ENCODE measurements at regions not wholly inside any gene's neighbourhood (a gene's known extent, or its start where the extent isn't known, plus 50 kb on each side); places are given as distances from the start of the nearest gene placed in this dataset.

DNA sequence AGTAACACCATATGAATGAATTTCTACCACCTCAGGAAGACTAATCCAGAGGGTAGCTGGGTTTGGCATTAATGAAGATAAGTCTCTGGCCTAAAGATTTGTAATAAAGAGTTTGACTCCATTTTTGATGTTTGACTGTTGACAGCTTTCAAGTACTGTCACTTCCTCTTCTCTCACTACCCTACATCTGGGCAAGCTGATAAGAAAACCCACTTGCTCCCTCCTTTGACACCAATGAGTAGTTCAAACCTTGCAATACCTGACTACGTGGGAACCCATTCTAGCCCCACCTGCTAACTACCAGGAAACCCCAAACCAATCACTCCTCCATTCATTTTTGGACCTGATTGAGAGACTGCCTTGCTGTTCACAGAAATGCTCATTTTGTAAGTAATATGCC is 621.5 kb downstream of the TENT5A start:
- H3K27ac Mint-ChIP-seq = no peak overlapping the region
- no peaks in the 10 kb centered on the region for H3K4me1 Mint-ChIP-seq (ENCODE audit: low read depth)
- intact Hi-C loops (cut with micrococcal nuclease) = no loop called here
- ChIA-PET POLR2A (no interaction called here), CTCF (no interaction called here)
- peaks cover 3% of the 10 kb centered on the region for H3K9me3 Mint-ChIP-seq
- H3K36me3 Mint-ChIP-seq (ENCODE audit: low read depth) = no peaks in the 10 kb centered on the region
- H3K27me3 Mint-ChIP-seq = no peaks in the 10 kb centered on the region
- no peak for DNase-seq
- no peak for ATAC-seq
- TF ChIP-seq, protein P1, sequence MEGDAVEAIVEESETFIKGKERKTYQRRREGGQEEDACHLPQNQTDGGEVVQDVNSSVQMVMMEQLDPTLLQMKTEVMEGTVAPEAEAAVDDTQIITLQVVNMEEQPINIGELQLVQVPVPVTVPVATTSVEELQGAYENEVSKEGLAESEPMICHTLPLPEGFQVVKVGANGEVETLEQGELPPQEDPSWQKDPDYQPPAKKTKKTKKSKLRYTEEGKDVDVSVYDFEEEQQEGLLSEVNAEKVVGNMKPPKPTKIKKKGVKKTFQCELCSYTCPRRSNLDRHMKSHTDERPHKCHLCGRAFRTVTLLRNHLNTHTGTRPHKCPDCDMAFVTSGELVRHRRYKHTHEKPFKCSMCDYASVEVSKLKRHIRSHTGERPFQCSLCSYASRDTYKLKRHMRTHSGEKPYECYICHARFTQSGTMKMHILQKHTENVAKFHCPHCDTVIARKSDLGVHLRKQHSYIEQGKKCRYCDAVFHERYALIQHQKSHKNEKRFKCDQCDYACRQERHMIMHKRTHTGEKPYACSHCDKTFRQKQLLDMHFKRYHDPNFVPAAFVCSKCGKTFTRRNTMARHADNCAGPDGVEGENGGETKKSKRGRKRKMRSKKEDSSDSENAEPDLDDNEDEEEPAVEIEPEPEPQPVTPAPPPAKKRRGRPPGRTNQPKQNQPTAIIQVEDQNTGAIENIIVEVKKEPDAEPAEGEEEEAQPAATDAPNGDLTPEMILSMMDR (IDR thresholded peaks at IDR 0.05) = no peak
- H3K4me3 Mint-ChIP-seq = no peak overlapping the region

DNA sequence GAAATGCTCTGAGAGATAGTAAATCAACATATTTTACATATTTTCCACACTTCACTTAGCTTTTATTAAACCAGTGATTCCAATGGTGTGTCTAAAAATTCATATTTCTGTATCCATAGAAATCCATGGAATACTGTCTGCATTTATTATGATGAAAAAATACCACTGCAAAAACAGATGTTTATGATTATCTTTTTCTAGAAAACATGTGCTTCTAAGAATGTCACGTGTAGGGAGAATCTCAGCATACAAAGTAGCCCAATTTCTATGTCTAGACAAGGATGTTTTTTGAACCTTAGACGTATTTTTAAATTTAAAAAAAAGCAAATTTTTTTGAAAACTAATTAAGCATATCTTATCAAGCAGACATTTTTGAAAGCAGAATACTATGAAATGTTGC is 622.4 kb downstream of the TENT5A start:
- ChIA-PET POLR2A (no interaction called here), CTCF (no interaction called here)
- no peaks in the 10 kb centered on the region for H3K36me3 Mint-ChIP-seq (ENCODE audit: low read depth)
- no peaks in the 10 kb centered on the region for H3K27me3 Mint-ChIP-seq
- intact Hi-C loops (cut with micrococcal nuclease) = no loop called here
- no peak overlapping the region for H3K27ac Mint-ChIP-seq
- TF ChIP-seq, protein P1 (IDR thresholded peaks at IDR 0.05) = no peak
- DNase-seq (no peak), ATAC-seq (no peak)
- H3K4me3 Mint-ChIP-seq = no peak overlapping the region
- peaks cover 1% of the 10 kb centered on the region for H3K9me3 Mint-ChIP-seq
- H3K4me1 Mint-ChIP-seq (ENCODE audit: low read depth) = no peaks in the 10 kb centered on the region

DNA sequence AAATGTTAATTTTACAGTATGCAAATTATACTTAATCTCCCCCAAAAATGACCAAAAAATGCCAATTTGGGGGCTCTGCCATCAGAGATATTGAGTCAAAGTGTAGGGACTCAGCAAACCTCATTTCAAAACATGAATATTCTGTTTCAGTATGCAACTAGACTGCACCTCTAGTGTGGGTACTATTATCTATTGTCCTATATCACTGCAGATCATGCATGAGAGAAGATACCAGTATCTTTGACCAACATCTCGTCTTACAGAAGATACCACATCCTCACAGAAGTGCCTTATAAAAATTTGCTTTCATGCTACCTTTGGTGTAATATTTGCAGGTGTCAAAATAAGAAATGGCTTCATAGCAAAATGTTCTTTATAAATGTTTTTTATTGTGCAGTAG is 623.8 kb downstream of the TENT5A start:
- TF ChIP-seq, protein P1 (IDR thresholded peaks at IDR 0.05) = no peak
- H3K27ac Mint-ChIP-seq = no peak overlapping the region
- H3K9me3 Mint-ChIP-seq = peaks cover 1% of the 10 kb centered on the region
- H3K27me3 Mint-ChIP-seq = no peaks in the 10 kb centered on the region
- DNase-seq (no peak), ATAC-seq (no peak)
- H3K4me3 Mint-ChIP-seq = no peak overlapping the region
- intact Hi-C loops (cut with micrococcal nuclease) = no loop called here
- no peaks in the 10 kb centered on the region for H3K36me3 Mint-ChIP-seq (ENCODE audit: low read depth)
- no peaks in the 10 kb centered on the region for H3K4me1 Mint-ChIP-seq (ENCODE audit: low read depth)
- ChIA-PET CTCF (no interaction called here), POLR2A (no interaction called here)

DNA sequence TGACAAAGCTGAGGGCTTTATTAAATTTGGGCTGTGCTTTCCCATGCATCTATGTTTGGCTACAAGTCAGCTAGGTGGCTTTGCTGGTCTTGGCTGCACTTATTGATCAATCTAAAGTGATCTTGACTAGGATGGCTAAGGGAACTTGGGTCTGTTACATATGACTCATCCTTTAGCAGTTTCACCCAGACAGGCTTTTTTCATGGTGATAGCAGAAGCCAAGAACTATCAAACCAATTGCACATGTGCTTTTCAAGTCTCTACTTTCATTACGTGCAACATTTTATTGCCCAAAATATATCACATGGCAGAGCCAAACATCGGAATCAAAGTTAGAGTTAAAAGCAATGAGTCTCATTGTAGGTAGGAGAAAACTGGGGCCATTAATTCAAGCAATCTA is 626.3 kb downstream of the TENT5A start:
- H3K27ac Mint-ChIP-seq = no peak overlapping the region
- ChIA-PET CTCF (no interaction called here), POLR2A (no interaction called here)
- intact Hi-C loops (cut with micrococcal nuclease) = no loop called here
- no peaks in the 10 kb centered on the region for H3K36me3 Mint-ChIP-seq (ENCODE audit: low read depth)
- DNase-seq (no peak), ATAC-seq (no peak)
- TF ChIP-seq, protein P1 (IDR thresholded peaks at IDR 0.05) = no peak
- H3K4me1 Mint-ChIP-seq (ENCODE audit: low read depth) = no peaks in the 10 kb centered on the region
- H3K9me3 Mint-ChIP-seq = peaks cover 1% of the 10 kb centered on the region
- no peak overlapping the region for H3K4me3 Mint-ChIP-seq
- no peaks in the 10 kb centered on the region for H3K27me3 Mint-ChIP-seq

DNA sequence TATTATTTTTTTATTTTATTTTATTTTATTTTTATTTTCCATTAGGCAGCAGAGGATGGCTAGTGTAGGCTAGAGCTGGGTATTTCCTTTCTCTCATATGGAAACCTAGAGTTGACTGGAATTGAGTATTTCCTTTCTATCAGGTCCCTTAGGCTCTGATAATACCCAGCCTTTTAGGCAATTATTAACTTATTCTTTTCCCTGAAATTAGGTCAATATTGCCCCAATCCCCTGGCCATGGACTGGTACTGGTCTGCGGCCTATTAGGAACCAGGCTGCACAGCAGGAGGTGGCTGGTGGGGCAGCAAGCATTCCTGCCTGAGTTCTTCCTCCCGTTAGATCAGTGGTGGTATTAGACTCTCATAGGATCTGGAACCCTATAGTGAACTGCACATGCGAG is 632.2 kb downstream of the TENT5A start:
- ChIA-PET CTCF (no interaction called here), POLR2A (no interaction called here)
- DNase-seq = no peak
- peaks cover 10% of the 10 kb centered on the region for H3K9me3 Mint-ChIP-seq
- no peaks in the 10 kb centered on the region for H3K36me3 Mint-ChIP-seq (ENCODE audit: low read depth)
- TF ChIP-seq, protein P1 (IDR thresholded peaks at IDR 0.05) = no peak
- no peaks in the 10 kb centered on the region for H3K4me1 Mint-ChIP-seq (ENCODE audit: low read depth)
- H3K27ac Mint-ChIP-seq = no peak overlapping the region
- intact Hi-C loops (cut with micrococcal nuclease) = no loop called here
- no peaks in the 10 kb centered on the region for H3K27me3 Mint-ChIP-seq
- no peak overlapping the region for H3K4me3 Mint-ChIP-seq
- no peak for ATAC-seq

Data from activated CD8-positive, alpha-beta T cell treated with anti-CD3 and anti-CD28 coated beads for 36 hours (primary cell).